ENCODE measurements at regions not wholly inside any gene's neighbourhood (a gene's known extent, or its start where the extent isn't known, plus 50 kb on each side); places are given as distances from the start of the nearest gene placed in this dataset.
"Not testable (repeated sequence)": the region's sequence is repeated elsewhere in the genome, so short reads cannot be mapped to it uniquely, and the experiment has no call there.

GRCh38 chr6:164982389-164982788, 327.0 kb downstream of the C6orf118 start:
- no peak for TF ChIP-seq CTCF (IDR thresholded peaks at IDR 0.05; ENCODE audit: borderline replicate concordance)
- Histone ChIP-seq H3K9me3 (replicated peaks) (no peaks in the 10 kb centered on the region), H3K4me3 (no peak overlapping the region), H3K27ac (replicated peaks) (no peak overlapping the region), H3K36me3 (no peaks in the 10 kb centered on the region), H3K27me3 (ENCODE audit: low read depth) (no peaks in the 10 kb centered on the region), H3K4me1 (no peaks in the 10 kb centered on the region)
- intact Hi-C loops (cut with micrococcal nuclease): no loop called here
- DNase-seq: no peak

GRCh38 chr6:164967102-164967501, 342.3 kb downstream of the C6orf118 start:
- Histone ChIP-seq H3K4me3 (no peak overlapping the region), H3K27me3 (ENCODE audit: low read depth) (peaks cover 8% of the 10 kb centered on the region), H3K4me1 (no peaks in the 10 kb centered on the region), H3K36me3 (no peaks in the 10 kb centered on the region), H3K9me3 (replicated peaks) (no peaks in the 10 kb centered on the region), H3K27ac (replicated peaks) (no peak overlapping the region)
- intact Hi-C loops (cut with micrococcal nuclease): no loop called here
- no peak for DNase-seq
- TF ChIP-seq CTCF (IDR thresholded peaks at IDR 0.05; ENCODE audit: borderline replicate concordance): no peak

- Histone ChIP-seq H3K4me3 (no peak overlapping the region), H3K27me3 (ENCODE audit: low read depth) (peaks cover 8% of the 10 kb centered on the region), H3K4me1 (no peaks in the 10 kb centered on the region), H3K9me3 (replicated peaks) (peaks cover 3% of the 10 kb centered on the region), H3K27ac (replicated peaks) (no peak overlapping the region), H3K36me3 (no peaks in the 10 kb centered on the region)
- no peak for TF ChIP-seq CTCF (IDR thresholded peaks at IDR 0.05; ENCODE audit: borderline replicate concordance)
- no peak for DNase-seq
- intact Hi-C loops (cut with micrococcal nuclease): no loop called here
Observed at GRCh38 chr6:164962805-164963204, 346.6 kb downstream of the C6orf118 start.

GRCh38 chr6:164947164-164947563, 362.2 kb downstream of the C6orf118 start:
- no peaks in the 10 kb centered on the region for H3K36me3 ChIP-seq
- no peak overlapping the region for H3K27ac ChIP-seq (replicated peaks)
- H3K27me3 ChIP-seq (ENCODE audit: low read depth): no peaks in the 10 kb centered on the region
- H3K9me3 ChIP-seq (replicated peaks): peaks cover 16% of the 10 kb centered on the region
- no peaks in the 10 kb centered on the region for H3K4me1 ChIP-seq
- DNase-seq: no peak
- intact Hi-C loops (cut with micrococcal nuclease): no loop called here
- no peak for TF ChIP-seq CTCF (IDR thresholded peaks at IDR 0.05; ENCODE audit: borderline replicate concordance)
- H3K4me3 ChIP-seq: no peak overlapping the region

GRCh38 chr6:164942271-164942670, 367.1 kb downstream of the C6orf118 start:
- Histone ChIP-seq H3K4me3 (no peak overlapping the region), H3K36me3 (no peaks in the 10 kb centered on the region), H3K27me3 (ENCODE audit: low read depth) (no peaks in the 10 kb centered on the region), H3K9me3 (replicated peaks) (peaks cover 30% of the 10 kb centered on the region), H3K4me1 (no peaks in the 10 kb centered on the region), H3K27ac (replicated peaks) (no peak overlapping the region)
- intact Hi-C loops (cut with micrococcal nuclease): no loop called here
- no peak for TF ChIP-seq CTCF (IDR thresholded peaks at IDR 0.05; ENCODE audit: borderline replicate concordance)
- no peak for DNase-seq

GRCh38 chr6:164933238-164933794, 376.1 kb downstream of the C6orf118 start:
- H3K27ac ChIP-seq (replicated peaks); intact Hi-C loops (cut with micrococcal nuclease); H3K9me3 ChIP-seq (replicated peaks); H3K27me3 ChIP-seq (ENCODE audit: low read depth); H3K4me3 ChIP-seq; H3K4me1 ChIP-seq; H3K36me3 ChIP-seq; DNase-seq: not testable (repeated sequence)

Measured in left ventricle myocardium inferior (tissue), 1 donor.